Brain microvascular endothelial cell (primary cell): ENCODE measurements at regions not wholly inside any gene's neighbourhood (a gene's known extent, or its start where the extent isn't known, plus 50 kb on each side); places are given as distances from the start of the nearest gene placed in this dataset.

Experiments used
- DNase-seq: peaks from one replicate; pipeline ENCODE4 v3.0.0-alpha.2; 2020
- H3K27ac ChIP-seq: fragments of 250-450 bp; sonication (Bioruptor Pico); 2 replicates; pipeline ENCODE4 v1.5.1; 2020; ENCODE audit warnings: mild to moderate bottlenecking, moderate library complexity
- H3K27me3 ChIP-seq: fragments of 250-450 bp; sonication (Bioruptor Pico); replicated peaks from 2 replicates; pipeline ENCODE4 v1.5.1; 2020; ENCODE audit warnings: mild to moderate bottlenecking
- H3K36me3 ChIP-seq: fragments of 250-450 bp; sonication (Bioruptor Pico); replicated peaks from 2 replicates; pipeline ENCODE4 v1.5.1; 2020; ENCODE audit warnings: mild to moderate bottlenecking
- H3K4me3 ChIP-seq: 2 replicates; pipeline ENCODE4 v1.5.1; 2011; ENCODE audit warnings: low read depth, mild to moderate bottlenecking, control low read depth, low read length, moderate library complexity
- in situ Hi-C: cut with HindIII; loops from 2 replicates; pipeline ENCODE4 v1.10.0; 2017; ENCODE audit warnings: low sequenced_read_pairs, low pct_ligation_motif_present
- TF ChIP-seq, protein P1 (sequence below): IDR thresholded peaks from 2 replicates; pipeline ENCODE4 v1.5.1; 2011; ENCODE audit warnings: low read depth, mild to moderate bottlenecking, moderate library complexity, low read length, control low read depth, inconsistent platforms; ENCODE audit errors: missing control alignments

DNA sequence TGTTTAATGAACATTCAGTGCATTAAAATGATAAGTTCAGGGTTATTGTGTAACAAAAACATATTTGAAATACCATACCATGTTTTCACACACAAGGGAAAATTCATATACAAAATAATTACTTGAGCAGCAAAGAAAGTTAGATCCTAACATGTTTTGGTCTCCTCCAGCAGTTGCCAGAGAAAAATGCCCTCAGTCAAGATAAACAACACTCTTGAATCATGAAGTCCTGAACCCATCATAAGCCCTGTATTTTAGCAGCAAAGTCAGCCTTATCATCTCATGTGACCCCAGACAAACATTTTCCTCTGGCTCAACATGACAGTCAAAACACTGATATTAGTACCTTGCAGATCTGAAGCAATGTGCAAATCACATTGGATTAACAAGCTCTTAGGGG is 1541.1 kb upstream of the WWC1 start:
- no peaks in the 10 kb centered on the region for H3K27me3 ChIP-seq
- in situ Hi-C loops, result no loop called here
- H3K36me3 ChIP-seq, result no peaks in the 10 kb centered on the region
- no peak for DNase-seq
- H3K27ac ChIP-seq, result no peak overlapping the region
- TF ChIP-seq, protein P1, sequence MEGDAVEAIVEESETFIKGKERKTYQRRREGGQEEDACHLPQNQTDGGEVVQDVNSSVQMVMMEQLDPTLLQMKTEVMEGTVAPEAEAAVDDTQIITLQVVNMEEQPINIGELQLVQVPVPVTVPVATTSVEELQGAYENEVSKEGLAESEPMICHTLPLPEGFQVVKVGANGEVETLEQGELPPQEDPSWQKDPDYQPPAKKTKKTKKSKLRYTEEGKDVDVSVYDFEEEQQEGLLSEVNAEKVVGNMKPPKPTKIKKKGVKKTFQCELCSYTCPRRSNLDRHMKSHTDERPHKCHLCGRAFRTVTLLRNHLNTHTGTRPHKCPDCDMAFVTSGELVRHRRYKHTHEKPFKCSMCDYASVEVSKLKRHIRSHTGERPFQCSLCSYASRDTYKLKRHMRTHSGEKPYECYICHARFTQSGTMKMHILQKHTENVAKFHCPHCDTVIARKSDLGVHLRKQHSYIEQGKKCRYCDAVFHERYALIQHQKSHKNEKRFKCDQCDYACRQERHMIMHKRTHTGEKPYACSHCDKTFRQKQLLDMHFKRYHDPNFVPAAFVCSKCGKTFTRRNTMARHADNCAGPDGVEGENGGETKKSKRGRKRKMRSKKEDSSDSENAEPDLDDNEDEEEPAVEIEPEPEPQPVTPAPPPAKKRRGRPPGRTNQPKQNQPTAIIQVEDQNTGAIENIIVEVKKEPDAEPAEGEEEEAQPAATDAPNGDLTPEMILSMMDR, result no peak
- no peak overlapping the region for H3K4me3 ChIP-seq

DNA sequence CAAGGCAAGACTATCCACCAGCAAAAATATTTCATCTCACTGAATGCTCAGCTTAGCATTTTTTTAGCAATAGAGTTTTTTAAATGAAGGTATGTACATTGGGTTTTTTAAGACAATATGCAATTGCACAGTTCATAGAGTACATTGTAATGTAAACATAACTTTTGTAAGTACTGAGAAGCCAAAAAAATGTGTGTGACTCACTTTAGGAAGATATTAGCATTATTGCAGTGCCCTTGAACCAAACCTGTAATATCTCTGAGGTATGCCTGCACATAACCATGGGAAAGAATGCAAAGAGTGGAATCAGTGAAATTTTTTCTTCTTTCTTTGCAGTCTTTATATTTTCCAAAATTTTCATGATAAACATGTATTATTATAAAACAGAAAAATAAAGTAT is 1533.3 kb upstream of the WWC1 start:
- Histone ChIP-seq H3K27me3 (no peaks in the 10 kb centered on the region), H3K27ac (no peak overlapping the region), H3K36me3 (no peaks in the 10 kb centered on the region), H3K4me3 (no peak overlapping the region)
- in situ Hi-C loops, result no loop called here
- no peak for DNase-seq
- TF ChIP-seq, protein P1, result no peak

DNA sequence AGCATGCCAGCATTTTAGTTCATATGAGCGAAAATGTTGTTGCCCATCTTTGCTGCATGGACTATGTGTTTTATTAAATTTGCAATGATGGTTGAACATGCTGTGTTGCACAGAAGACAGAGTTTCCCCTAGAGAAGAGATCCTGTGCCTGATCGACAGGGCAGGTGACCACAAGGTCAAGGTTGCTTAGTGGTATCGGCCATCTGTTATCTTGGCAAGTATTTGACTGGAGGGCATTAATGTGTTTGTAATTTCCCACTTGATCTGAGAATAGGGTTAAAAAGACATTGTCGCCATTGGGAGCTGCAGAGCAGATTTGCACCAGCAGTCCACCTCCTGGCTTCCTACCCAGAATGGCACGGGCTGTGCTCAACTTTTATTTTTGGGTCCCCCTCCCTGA is 1523.6 kb upstream of the WWC1 start:
- no peak overlapping the region for H3K27ac ChIP-seq
- no peaks in the 10 kb centered on the region for H3K36me3 ChIP-seq
- TF ChIP-seq, protein P1, result no peak
- no peaks in the 10 kb centered on the region for H3K27me3 ChIP-seq
- no peak overlapping the region for H3K4me3 ChIP-seq
- DNase-seq, result no peak
- in situ Hi-C loops, result no loop called here

DNA sequence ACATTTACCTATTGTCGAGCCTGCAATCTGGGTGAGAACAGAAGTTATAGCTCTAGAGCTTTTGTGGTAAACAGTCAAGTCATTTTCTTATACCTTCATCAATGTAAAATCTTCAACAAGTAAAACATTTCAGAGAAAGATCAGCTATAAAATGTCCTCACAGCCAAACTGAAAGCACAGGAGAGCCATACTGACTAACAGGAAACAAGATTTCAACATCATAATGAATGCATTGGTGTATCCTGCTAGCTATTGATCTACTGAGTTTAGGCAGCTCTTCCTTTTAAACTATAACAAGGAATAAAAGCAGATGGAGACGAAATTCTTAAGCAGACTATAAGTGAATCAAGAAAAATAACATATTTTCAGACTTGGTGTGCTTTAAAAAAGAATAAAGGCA is 1522.9 kb upstream of the WWC1 start:
- H3K36me3 ChIP-seq, result no peaks in the 10 kb centered on the region
- H3K27me3 ChIP-seq, result no peaks in the 10 kb centered on the region
- no peak for DNase-seq
- TF ChIP-seq, protein P1, result no peak
- H3K27ac ChIP-seq, result no peak overlapping the region
- in situ Hi-C loops, result no loop called here
- H3K4me3 ChIP-seq, result no peak overlapping the region

DNA sequence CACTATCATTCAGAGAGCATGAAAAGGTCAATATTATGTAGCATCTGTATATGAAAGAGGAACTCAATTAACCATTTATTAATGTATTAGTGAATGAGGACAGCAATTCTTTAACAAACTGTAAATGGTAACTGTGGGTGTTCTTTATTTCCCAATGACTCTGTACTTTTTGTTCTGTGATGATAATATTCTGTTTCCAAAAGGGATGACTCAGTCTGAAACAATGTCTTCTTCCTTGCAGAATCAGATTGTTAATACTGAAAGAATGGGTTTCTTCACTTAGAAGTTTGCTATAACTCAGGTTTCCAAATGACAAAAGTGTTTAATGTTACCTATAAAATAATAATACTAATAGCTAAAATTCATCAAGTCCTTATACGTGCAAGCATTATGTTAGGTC is 1518.7 kb upstream of the WWC1 start:
- no peak for DNase-seq
- Histone ChIP-seq H3K27ac (no peak overlapping the region), H3K27me3 (no peaks in the 10 kb centered on the region), H3K36me3 (no peaks in the 10 kb centered on the region), H3K4me3 (no peak overlapping the region)
- TF ChIP-seq, protein P1, result no peak
- in situ Hi-C loops, result no loop called here

DNA sequence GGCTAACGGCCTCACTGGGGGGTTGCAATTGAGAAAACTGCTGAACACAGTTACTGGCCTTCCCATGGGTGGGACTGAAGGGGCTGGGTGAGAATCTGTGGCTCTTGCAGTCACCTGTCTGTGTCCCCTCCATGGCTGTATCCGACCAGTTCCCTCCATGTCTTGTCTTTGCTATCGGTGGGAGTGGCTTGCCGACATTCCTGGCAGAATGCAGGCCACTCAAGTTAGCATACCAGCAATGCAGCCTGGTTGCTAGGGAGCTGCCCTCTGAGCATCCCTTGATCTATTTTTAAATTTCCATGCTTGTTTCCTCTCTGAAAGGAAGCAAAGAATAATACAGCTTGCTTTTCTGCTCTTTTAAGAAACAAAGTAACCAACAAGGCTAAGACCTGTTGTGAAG is 1509.7 kb upstream of the WWC1 start:
- in situ Hi-C loops, result no loop called here
- H3K27ac ChIP-seq, result no peak overlapping the region
- H3K4me3 ChIP-seq, result no peak overlapping the region
- TF ChIP-seq, protein P1, result no peak
- DNase-seq, result no peak
- no peaks in the 10 kb centered on the region for H3K36me3 ChIP-seq
- no peaks in the 10 kb centered on the region for H3K27me3 ChIP-seq
